MM.1S (cell line): ENCODE measurements at regions not wholly inside any gene's neighbourhood (a gene's known extent, or its start where the extent isn't known, plus 50 kb on each side); places are given as distances from the start of the nearest gene placed in this dataset.

Experiments
- CTCF ChIP-seq: fragments of 300-600 bp; sonication (generic); IDR thresholded peaks from 2 replicates; pipeline ENCODE4 v1.5.1; 2016; ENCODE audit warnings: antibody characterized with exemption, low read length, mixed read lengths
- EZH2 ChIP-seq: fragments of 300-600 bp; sonication (generic); optimal IDR thresholded peaks from 2 replicates; pipeline ENCODE3; 2017; ENCODE audit warnings: low read depth, mild to moderate bottlenecking, antibody characterized with exemption, low read length, mixed read lengths

GRCh38 chr11:69375316-69376154 is 81.6 kb downstream of the MYEOV start:
- TF ChIP-seq CTCF = no peak
- no peak for TF ChIP-seq EZH2
